Lung (tissue), 11 donors: ENCODE measurements at regions not wholly inside any gene's neighbourhood (a gene's known extent, or its start where the extent isn't known, plus 50 kb on each side); places are given as distances from the start of the nearest gene placed in this dataset.
"Not testable (repeated sequence)": the region's sequence is repeated elsewhere in the genome, so short reads cannot be mapped to it uniquely, and the experiment has no call there.

Experiments used
- ATAC-seq: fragments of 200-7000 bp; cut with Tn5 transposase; one replicate; pipeline ENCODE4 v1.9.1; 2020; ENCODE audit warnings: moderate number of reproducible peaks; ENCODE audit not compliant: insufficient read depth, low FRiP score
- DNase-seq, 3 donors: peaks; one replicate each; pipeline ENCODE4 v3.0.0-alpha.2; 2013 to 2017
- H3K27ac ChIP-seq, 2 donors: one replicate each; pipeline ENCODE4 v1.5.1; 2013; ENCODE audit warnings: mild to moderate bottlenecking in 2 of 2, moderate library complexity in 2 of 2, control low read depth in 1 of 2, inconsistent platforms in 1 of 2, low read depth in 1 of 2, low read length in 1 of 2
- H3K27me3 ChIP-seq, 3 donors: one replicate each; pipeline ENCODE4 v1.5.1; 2013; ENCODE audit warnings: low read length in 2 of 3; ENCODE audit not compliant: control insufficient read depth in 3 of 3, insufficient read depth in 3 of 3
- H3K36me3 ChIP-seq, 4 donors: one replicate each; pipeline ENCODE4 v1.5.1; 2013; ENCODE audit warnings: low read length in 4 of 4, mild to moderate bottlenecking in 1 of 4, moderate library complexity in 1 of 4; ENCODE audit not compliant: control insufficient read depth in 4 of 4, insufficient read depth in 4 of 4
- H3K4me1 ChIP-seq, 5 donors: one replicate each; pipeline ENCODE4 v1.5.1; 2013; ENCODE audit warnings: low read length in 5 of 5, mild to moderate bottlenecking in 2 of 5, moderate library complexity in 1 of 5; ENCODE audit not compliant: control insufficient read depth in 5 of 5, insufficient read depth in 5 of 5
- H3K4me3 ChIP-seq: one replicate; pipeline ENCODE4 v1.5.1; 2013; ENCODE audit warnings: mild to moderate bottlenecking, control low read depth, moderate library complexity
- H3K9ac ChIP-seq, 2 donors: one replicate each; pipeline ENCODE4 v1.5.1; 2013; ENCODE audit warnings: low read length in 2 of 2, control low read depth in 1 of 2; ENCODE audit not compliant: insufficient read depth in 1 of 2
- H3K9me3 ChIP-seq, 4 donors: one replicate each; pipeline ENCODE4 v1.5.1; 2013; ENCODE audit warnings: low read length in 3 of 4, mild to moderate bottlenecking in 1 of 4, moderate library complexity in 1 of 4; ENCODE audit not compliant: control insufficient read depth in 4 of 4, insufficient read depth in 3 of 4
- CTCF ChIP-seq: IDR thresholded peaks from 2 replicates; pipeline ENCODE4 v1.5.1; 2012; ENCODE audit warnings: mild to moderate bottlenecking; ENCODE audit errors: control extremely low read depth, extremely low read depth
- WGBS, 2 donors: extraction: QIAGEN DNeasy Blood & Tissue Kit; methylation state at CpG; one replicate each; pipeline ENCODE4 v1.1.7; 2013; 5-methylcytosine and 5-hydroxymethylcytosine counted together
- donor health status: control.
- donor health status: control.
- donor health status: Bipolar disorder and iron deficiency.
- donor health status: healthy.
- donor health status: DM: yes; HTN: yes; CAD: no.

- Histone ChIP-seq H3K9me3 (no peaks in the 10 kb centered on the region), H3K4me3 (no peak overlapping the region), H3K27ac (no peak overlapping the region), H3K27me3 (no peaks in the 10 kb centered on the region), H3K9ac (no peak overlapping the region), H3K4me1 (no peaks in the 10 kb centered on the region), H3K36me3 (no peaks in the 10 kb centered on the region)
- TF ChIP-seq CTCF = no peak
- ATAC-seq = no peak
- DNase-seq = no peak
These were observed 162.4 kb upstream of the GALNT15 start for GRCh38 chr3:16012086-16012485.

- Histone ChIP-seq H3K27me3 (no peaks in the 10 kb centered on the region), H3K9ac (no peak overlapping the region), H3K27ac (no peak overlapping the region), H3K4me3 (no peak overlapping the region), H3K9me3 (no peaks in the 10 kb centered on the region), H3K36me3 (no peaks in the 10 kb centered on the region), H3K4me1 (no peaks in the 10 kb centered on the region)
- TF ChIP-seq CTCF = no peak
- DNase-seq = no peak
- WGBS, 2 donors = 85 to 92% methylated on average over 2 of the region's 2 CpGs
- ATAC-seq = no peak
These were observed 160.9 kb upstream of the GALNT15 start for GRCh38 chr3:16013568-16013967.

GRCh38 chr3:16021801-16022200 is 152.7 kb upstream of the GALNT15 start:
- not testable (repeated sequence) for H3K27ac ChIP-seq, H3K4me3 ChIP-seq, H3K36me3 ChIP-seq, H3K4me1 ChIP-seq, ATAC-seq, DNase-seq, H3K9me3 ChIP-seq, H3K27me3 ChIP-seq, H3K9ac ChIP-seq
- 86% methylated on average over 4 of the region's 4 CpGs for WGBS, 2 donors

GRCh38 chr3:16023881-16024280 is 150.6 kb upstream of the GALNT15 start:
- H3K4me1 ChIP-seq, H3K9ac ChIP-seq, H3K9me3 ChIP-seq, H3K36me3 ChIP-seq, H3K27me3 ChIP-seq, DNase-seq, H3K27ac ChIP-seq, H3K4me3 ChIP-seq, ATAC-seq: not testable (repeated sequence)
- 88 to 90% methylated on average over 4 of the region's 4 CpGs for WGBS, 2 donors

- ATAC-seq = no peak
These were observed 149.9 kb upstream of the GALNT15 start for GRCh38 chr3:16024548-16024947.

More at GRCh38 chr3:16024548-16024947, 149.9 kb upstream of the GALNT15 start:
- H3K27me3 ChIP-seq = no peaks in the 10 kb centered on the region
- TF ChIP-seq CTCF = no peak
- 60 to 71% methylated on average over 1 of the region's 1 CpG for WGBS, 2 donors
- no peak overlapping the region for H3K9ac ChIP-seq
- H3K4me1 ChIP-seq = peaks cover 0 to 3% (median 0%) of the 10 kb centered on the region in 5 donors
- H3K4me3 ChIP-seq = no peak overlapping the region
- no peak for DNase-seq
- H3K27ac ChIP-seq = no peak overlapping the region
- H3K9me3 ChIP-seq = peaks cover 0 to 3% (median 0%) of the 10 kb centered on the region in 4 donors
- H3K36me3 ChIP-seq = no peaks in the 10 kb centered on the region
